MCF 10A (cell line): ENCODE measurements at regions not wholly inside any gene's neighbourhood (a gene's known extent, or its start where the extent isn't known, plus 50 kb on each side); places are given as distances from the start of the nearest gene placed in this dataset.

Experiments
- BruUV-seq: library from RNA; stranded (reverse); fragments of 400-500 nt; replicated peaks from 2 replicates; lab custom pipeline; 2021; lab: Mats Ljungman, UMichigan
- CTCF ChIA-PET: fragments of 300-600 bp; sonication (Branson Sonifier 250); formaldehyde crosslinking; extraction: SDS; loops from one replicate; lab custom pipeline; 2021; ENCODE audit warnings: antibody characterized with exemption, inconsistent platforms; lab: Yijun Ruan, JAX
- POLR2A ChIA-PET: fragments of 300-600, 350-650 bp; sonication (Branson Sonifier 250); formaldehyde crosslinking; extraction: SDS; loops from one replicate; lab custom pipeline; 2020; ENCODE audit warnings: antibody characterized with exemption, inconsistent platforms; lab: Yijun Ruan, JAX
- DNase-seq: peaks from one replicate; pipeline ENCODE4 v3.0.0-alpha.2; 2018; ENCODE audit not compliant: unreplicated experiment
- H3K27ac Mint-ChIP-seq: one replicate; pipeline ENCODE4 v1.8.0; 2022; ENCODE audit warnings: mild to moderate bottlenecking, low read depth, mixed read lengths; ENCODE audit not compliant: unreplicated experiment
- H3K27me3 Mint-ChIP-seq: one replicate; pipeline ENCODE4 v1.8.0; 2022; ENCODE audit warnings: mixed read lengths; ENCODE audit not compliant: insufficient read depth, unreplicated experiment
- H3K36me3 Mint-ChIP-seq: one replicate; pipeline ENCODE4 v1.8.0; 2022; ENCODE audit warnings: mild to moderate bottlenecking, moderate library complexity, mixed read lengths; ENCODE audit not compliant: insufficient read depth, unreplicated experiment
- H3K4me1 Mint-ChIP-seq: one replicate; pipeline ENCODE4 v1.8.0; 2022; ENCODE audit warnings: mixed read lengths; ENCODE audit not compliant: insufficient read depth, unreplicated experiment
- H3K4me3 Mint-ChIP-seq: one replicate; pipeline ENCODE4 v1.8.0; 2022; ENCODE audit warnings: mild to moderate bottlenecking, moderate library complexity, mixed read lengths; ENCODE audit not compliant: unreplicated experiment
- H3K9me3 Mint-ChIP-seq: one replicate; pipeline ENCODE4 v1.8.0; 2022; ENCODE audit warnings: mixed read lengths; ENCODE audit not compliant: unreplicated experiment
- intact Hi-C: fragments of 100-400 bp; cut with micrococcal nuclease; formaldehyde crosslinking; loops from 2 replicates; pipeline ENCODE4 v1.14.1; 2022
- TF ChIP-seq, protein P1 (sequence below): fragments of 200-600 bp; IDR thresholded peaks from one replicate; pipeline ENCODE4 v1.8.0; 2022; ENCODE audit warnings: antibody characterized with exemption, mild to moderate bottlenecking; ENCODE audit not compliant: unreplicated experiment

DNA sequence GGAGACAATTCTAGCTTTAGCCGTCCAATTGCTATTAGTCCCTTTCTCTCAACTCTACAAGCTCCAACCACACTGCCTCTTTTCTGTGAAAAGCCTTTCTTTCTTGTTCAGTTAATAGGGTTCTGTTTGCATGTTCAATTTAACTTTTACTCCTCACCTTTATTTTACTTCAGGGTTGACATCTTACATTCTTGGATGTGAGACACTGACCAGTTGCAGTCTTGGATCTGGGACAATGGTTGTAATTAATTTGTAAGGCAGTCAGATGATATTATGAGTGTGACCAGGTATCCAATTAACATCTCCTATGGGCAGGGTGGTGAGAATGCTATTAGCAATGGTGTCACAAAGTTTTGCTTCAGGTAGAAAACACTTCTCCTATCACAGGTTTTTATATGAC, 774.5 kb downstream of the TLR4 start:
- intact Hi-C loops, result no loop called here
- Mint-ChIP-seq H3K4me3 (no peak overlapping the region), H3K27ac (no peak overlapping the region), H3K4me1 (no peaks in the 10 kb centered on the region), H3K27me3 (no peaks in the 10 kb centered on the region), H3K9me3 (no peaks in the 10 kb centered on the region), H3K36me3 (peaks cover 6% of the 10 kb centered on the region)
- POLR2A ChIA-PET, result interaction anchor here (0.7 kb wide), 1 partner anchor 153 kb away, joined by 3 read pairs; no protein-coding TSS in a partner anchor
- CTCF ChIA-PET, result interaction anchor here (0.8 kb wide), 1 partner anchor 502 kb away, joined by 3 read pairs; no protein-coding TSS in a partner anchor
- no peak for DNase-seq
- BruUV-seq, result no TSS peak
- TF ChIP-seq, protein P1, sequence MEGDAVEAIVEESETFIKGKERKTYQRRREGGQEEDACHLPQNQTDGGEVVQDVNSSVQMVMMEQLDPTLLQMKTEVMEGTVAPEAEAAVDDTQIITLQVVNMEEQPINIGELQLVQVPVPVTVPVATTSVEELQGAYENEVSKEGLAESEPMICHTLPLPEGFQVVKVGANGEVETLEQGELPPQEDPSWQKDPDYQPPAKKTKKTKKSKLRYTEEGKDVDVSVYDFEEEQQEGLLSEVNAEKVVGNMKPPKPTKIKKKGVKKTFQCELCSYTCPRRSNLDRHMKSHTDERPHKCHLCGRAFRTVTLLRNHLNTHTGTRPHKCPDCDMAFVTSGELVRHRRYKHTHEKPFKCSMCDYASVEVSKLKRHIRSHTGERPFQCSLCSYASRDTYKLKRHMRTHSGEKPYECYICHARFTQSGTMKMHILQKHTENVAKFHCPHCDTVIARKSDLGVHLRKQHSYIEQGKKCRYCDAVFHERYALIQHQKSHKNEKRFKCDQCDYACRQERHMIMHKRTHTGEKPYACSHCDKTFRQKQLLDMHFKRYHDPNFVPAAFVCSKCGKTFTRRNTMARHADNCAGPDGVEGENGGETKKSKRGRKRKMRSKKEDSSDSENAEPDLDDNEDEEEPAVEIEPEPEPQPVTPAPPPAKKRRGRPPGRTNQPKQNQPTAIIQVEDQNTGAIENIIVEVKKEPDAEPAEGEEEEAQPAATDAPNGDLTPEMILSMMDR, result no peak

DNA sequence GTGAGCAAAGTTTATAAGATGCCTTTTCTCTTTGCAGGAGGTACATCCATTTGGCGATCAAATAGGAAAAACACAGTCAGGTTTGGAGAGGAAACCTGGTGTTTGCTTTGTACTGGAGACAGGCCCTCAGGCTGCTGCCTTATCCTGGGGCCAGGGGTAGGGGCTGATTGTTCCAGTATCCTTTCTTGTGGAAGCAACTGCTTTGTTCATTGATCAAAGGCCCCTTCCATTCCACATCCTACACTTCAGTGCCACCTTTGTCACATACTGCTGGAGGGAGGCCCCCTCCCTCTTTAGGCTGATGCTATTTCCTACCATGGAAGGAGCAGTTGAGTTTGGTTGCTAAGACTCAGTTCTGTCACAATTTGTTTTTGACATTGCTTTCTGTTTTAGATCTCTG, 778.1 kb downstream of the TLR4 start:
- BruUV-seq, result no TSS peak
- no peak for DNase-seq
- POLR2A ChIA-PET, result no interaction called here

DNA sequence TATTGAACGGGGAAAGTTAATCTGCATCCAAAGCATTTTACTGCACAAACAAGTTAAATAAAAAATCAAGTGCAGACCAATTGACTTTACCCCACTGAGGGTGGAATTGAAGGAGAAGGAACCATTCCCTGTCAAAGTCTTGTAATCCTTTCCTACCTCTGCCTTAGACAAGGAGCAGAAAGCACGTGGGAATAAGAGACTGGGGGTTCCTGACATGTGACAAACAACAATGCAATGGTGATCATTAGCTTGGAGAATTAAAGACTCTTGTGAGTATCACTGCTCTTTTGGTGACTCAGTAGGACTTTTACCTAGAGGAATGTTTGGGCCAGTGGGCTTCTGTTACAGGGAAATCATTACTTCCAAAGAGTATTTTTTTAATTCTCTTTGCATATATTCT, 779.5 kb downstream of the TLR4 start:
- intact Hi-C loops, result no loop called here
- no peak for DNase-seq
- TF ChIP-seq, protein P1, result no peak
- Mint-ChIP-seq H3K36me3 (no peaks in the 10 kb centered on the region), H3K9me3 (no peaks in the 10 kb centered on the region), H3K27ac (no peak overlapping the region), H3K4me3 (no peak overlapping the region), H3K27me3 (no peaks in the 10 kb centered on the region), H3K4me1 (no peaks in the 10 kb centered on the region)
- no TSS peak for BruUV-seq
- ChIA-PET CTCF (interaction anchor here (0.7 kb wide), 1 partner anchor 1959 kb away, joined by 3 read pairs; no protein-coding TSS in a partner anchor), POLR2A (no interaction called here)

More for the DNA sequence above, 778.1 kb downstream of the TLR4 start:
- Mint-ChIP-seq H3K4me1 (no peaks in the 10 kb centered on the region), H3K9me3 (no peaks in the 10 kb centered on the region), H3K27ac (no peak overlapping the region), H3K4me3 (no peak overlapping the region), H3K36me3 (no peaks in the 10 kb centered on the region), H3K27me3 (no peaks in the 10 kb centered on the region)
- intact Hi-C loops, result no loop called here
- CTCF ChIA-PET, result no interaction called here
- TF ChIP-seq, protein P1, result no peak

DNA sequence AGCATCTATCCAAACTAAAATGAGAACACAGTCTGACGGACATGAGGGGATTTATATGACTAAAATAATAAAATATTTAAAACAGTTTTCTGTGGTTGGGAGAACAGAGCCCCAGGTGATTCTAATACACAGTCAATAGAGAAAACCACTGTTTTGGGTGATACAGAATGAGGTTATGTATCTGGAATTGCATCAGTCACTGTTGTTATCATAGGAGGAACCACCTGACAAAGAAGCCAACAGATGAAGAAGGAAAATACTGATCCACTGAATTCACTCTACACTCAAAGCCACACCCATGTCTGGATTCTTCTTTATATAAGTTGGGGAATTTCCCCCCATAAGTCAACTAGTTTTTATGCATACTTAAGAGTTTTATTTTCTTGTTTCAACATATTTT, 799.0 kb downstream of the TLR4 start:
- no peaks in the 10 kb centered on the region for H3K27me3 Mint-ChIP-seq
- no peak for DNase-seq
- no peaks in the 10 kb centered on the region for H3K36me3 Mint-ChIP-seq
- peaks cover 24% of the 10 kb centered on the region for H3K9me3 Mint-ChIP-seq
- H3K4me1 Mint-ChIP-seq, result no peaks in the 10 kb centered on the region
- no peak overlapping the region for H3K27ac Mint-ChIP-seq
- TF ChIP-seq, protein P1, result no peak
- intact Hi-C loops, result no loop called here
- no TSS peak for BruUV-seq
- ChIA-PET CTCF (no interaction called here), POLR2A (no interaction called here)
- H3K4me3 Mint-ChIP-seq, result no peak overlapping the region
